K562 (cell line): ENCODE measurements at regions not wholly inside any gene's neighbourhood (a gene's known extent, or its start where the extent isn't known, plus 50 kb on each side); places are given as distances from the start of the nearest gene placed in this dataset.

Experiments used
- ATAC-seq: fragments of 200-7000 bp; cut with Tn5 transposase; 3 replicates; pipeline ENCODE4 v1.9.1; 2020; ENCODE audit warnings: moderate library complexity
- BruUV-seq: library from RNA; stranded (reverse); fragments of 400-500 nt; replicated peaks from 2 replicates; lab custom pipeline; 2021; lab: Mats Ljungman, UMichigan
- CTCF ChIA-PET: fragments of 300-600 bp; formaldehyde crosslinking; extraction: SDS; loops from one replicate; lab custom pipeline; 2021; ENCODE audit warnings: low intra/inter-chr PET ratio; lab: Yijun Ruan, JAX
- POLR2A ChIA-PET: fragments of 300-600, 350-650 bp; sonication (Branson Sonifier 250); formaldehyde crosslinking; extraction: SDS; loops from one replicate; lab custom pipeline; 2021; ENCODE audit warnings: antibody characterized with exemption, inconsistent platforms; lab: Yijun Ruan, JAX
- DNase-seq, 4 experiments: peaks; one replicate each; pipeline versions ENCODE4 v3.0.0 to v3.0.0-alpha.2; 2011 to 2018; ENCODE audit warnings: low spot score in 3 of 4, mixed read lengths in 3 of 4; ENCODE audit errors: extremely low read depth in 1 of 4
- FAIRE-seq: peaks from 2 replicates; lab custom pipeline; 2011; peaks lifted over from hg19 to GRCh38; lab: Jason Lieb, UNC
- H2AFZ ChIP-seq: 2 replicates; pipeline ENCODE4 v1.6.0; 2011; ENCODE audit warnings: low read depth, low read length, control low read depth, inconsistent platforms
- H3K27ac ChIP-seq: fragments of 200-600 bp; 3 replicates; pipeline ENCODE4 v1.8.0; 2011; ENCODE audit warnings: low read depth, mild to moderate bottlenecking, control low read depth, inconsistent platforms, low read length, moderate library complexity, mixed read lengths; ENCODE audit errors: extremely low read depth
- H3K27me3 ChIP-seq, 2 experiments: fragments of 300-600 bp in 1 of 2; 2 replicates in 1 of 2; 3 replicates in 1 of 2; pipeline versions ENCODE4 v1.6.0 to v1.8.0; 2011; ENCODE audit warnings: inconsistent platforms in 2 of 2, low read length in 2 of 2, mild to moderate bottlenecking in 1 of 2, mixed read lengths in 1 of 2, moderate library complexity in 1 of 2; ENCODE audit not compliant: control insufficient read depth in 2 of 2, insufficient read depth in 2 of 2
- H3K36me3 ChIP-seq: fragments of 300-600 bp; 3 replicates; pipeline ENCODE4 v1.8.0; 2011; ENCODE audit warnings: mild to moderate bottlenecking, low read length, inconsistent platforms; ENCODE audit not compliant: control insufficient read depth, insufficient read depth
- H3K4me1 ChIP-seq, 2 experiments: fragments of 200-600 bp in 1 of 2; replicated peaks in 1 of 2; 2 replicates in 1 of 2; 3 replicates in 1 of 2; pipeline versions ENCODE4 v1.5.1 to v1.8.0; 2011; ENCODE audit warnings: inconsistent platforms in 2 of 2, low read length in 2 of 2, mild to moderate bottlenecking in 1 of 2, mixed read lengths in 1 of 2, moderate library complexity in 1 of 2; ENCODE audit not compliant: control insufficient read depth in 2 of 2, insufficient read depth in 2 of 2
- H3K4me2 ChIP-seq: 2 replicates; pipeline ENCODE4 v1.6.1; 2011; ENCODE audit warnings: low read length, control low read depth, inconsistent platforms, mixed read lengths; ENCODE audit not compliant: insufficient read depth
- H3K4me3 ChIP-seq: fragments of 200-600 bp; sonication (generic), shearing (Covaris generic); 2 replicates; pipeline ENCODE4 v1.5.1; 2016; ENCODE audit warnings: control low read depth, inconsistent platforms
- H3K79me2 ChIP-seq: fragments of 200-600 bp; 3 replicates; pipeline ENCODE4 v1.8.0; 2011; ENCODE audit warnings: low read length, inconsistent platforms; ENCODE audit not compliant: control insufficient read depth, insufficient read depth
- H3K9ac ChIP-seq, 2 experiments: 2 replicates each; pipeline versions ENCODE4 v1.6.0 to v1.6.1; 2011; ENCODE audit warnings: low read depth in 2 of 2, low read length in 2 of 2, control low read depth in 1 of 2, inconsistent platforms in 1 of 2, mild to moderate bottlenecking in 1 of 2, mixed read lengths in 1 of 2; ENCODE audit not compliant: insufficient read depth in 1 of 2
- H3K9me1 ChIP-seq: one replicate; pipeline ENCODE4 v1.6.0; 2011; ENCODE audit warnings: inconsistent platforms, mild to moderate bottlenecking, low read length, moderate library complexity; ENCODE audit not compliant: control insufficient read depth, insufficient read depth
- H3K9me3 ChIP-seq: replicated peaks from 2 replicates; pipeline ENCODE4 v1.5.1; 2011; ENCODE audit warnings: low read depth, low read length, inconsistent platforms; ENCODE audit not compliant: control insufficient read depth, insufficient read depth
- H4K20me1 ChIP-seq: replicated peaks from 2 replicates; pipeline ENCODE4 v1.6.1; 2011; ENCODE audit warnings: low read length, inconsistent platforms, mixed read lengths; ENCODE audit not compliant: control insufficient read depth, insufficient read depth
- CAMTA2 ChIP-seq: fragments of 250-450 bp; sonication (Bioruptor Pico); conservative IDR thresholded peaks from 2 replicates; pipeline ENCODE4 v1.5.1; 2022
- CREM ChIP-seq: IDR thresholded peaks from 2 replicates; pipeline ENCODE4 v1.6.1; 2014; ENCODE audit warnings: antibody characterized with exemption, low read depth
- E2F4 ChIP-seq: sonication (generic); formaldehyde crosslinking; IDR thresholded peaks from 2 replicates; pipeline ENCODE4 v1.8.0; 2022; ENCODE audit warnings: mild to moderate bottlenecking, low read depth, missing genetic modification reagents
- ETV6 ChIP-seq, 3 experiments: fragments of 150-350 bp in 1 of 3; sonication (generic) in 1 of 3; formaldehyde crosslinking in 1 of 3; IDR thresholded peaks; 2 replicates each; pipeline versions ENCODE4 v1.6.1 to v1.8.0; 2014 to 2022; ENCODE audit warnings: borderline replicate concordance in 2 of 3, low read depth in 2 of 3, antibody characterized with exemption in 1 of 3, low read length in 1 of 3, mild to moderate bottlenecking in 1 of 3, missing genetic modification reagents in 1 of 3
- GATAD2B ChIP-seq: fragments of 450-650 bp; IDR thresholded peaks from 2 replicates; pipeline ENCODE4 v1.6.1; 2017; ENCODE audit warnings: mild to moderate bottlenecking, borderline replicate concordance
- PHF20 ChIP-seq: fragments of 450-650 bp; IDR thresholded peaks from 2 replicates; pipeline ENCODE4 v1.6.1; 2018; ENCODE audit not compliant: partially characterized antibody
- RBM39 ChIP-seq: fragments of 200-400 bp; formaldehyde crosslinking; optimal IDR thresholded peaks from 2 replicates; pipeline ENCODE3; 2018; ENCODE audit warnings: low read depth, low read length
- SMARCA4 ChIP-seq: fragments of 450-650 bp; IDR thresholded peaks from 2 replicates; pipeline ENCODE4 v1.6.1; 2016
- SRF ChIP-seq, 2 experiments: fragments of 250-450, 450-650 bp in 1 of 2; sonication (Bioruptor Pico) in 1 of 2; sonication (generic) in 1 of 2; formaldehyde crosslinking; IDR thresholded peaks; 2 replicates each; pipeline versions ENCODE4 v1.5.0 to v1.5.1; 2020 to 2022; ENCODE audit warnings: mild to moderate bottlenecking in 1 of 2, missing genetic modification reagents in 1 of 2
- STAT6 ChIP-seq: sonication (generic); formaldehyde crosslinking; IDR thresholded peaks from 2 replicates; pipeline ENCODE4 v1.8.1; 2023; ENCODE audit warnings: mild to moderate bottlenecking, missing genetic modification reagents
- ZFP30 ChIP-seq: fragments of 250-450 bp; sonication (Bioruptor Pico); IDR thresholded peaks from 2 replicates; pipeline ENCODE4 v1.8.0; 2022; ENCODE audit warnings: moderate library complexity, mild to moderate bottlenecking, inconsistent platforms, borderline replicate concordance
- ZNF263 ChIP-seq: sonication (generic); formaldehyde crosslinking; IDR thresholded peaks from 2 replicates; pipeline ENCODE4 v1.8.0; 2022; ENCODE audit warnings: mild to moderate bottlenecking, missing genetic modification reagents, borderline replicate concordance
- ZNF586 ChIP-seq: fragments of 450-650 bp; formaldehyde crosslinking; conservative IDR thresholded peaks from 2 replicates; pipeline ENCODE4 v1.4.0; 2020; ENCODE audit warnings: mild to moderate bottlenecking, moderate library complexity
- WGBS: fragments of 100-300 bp; shearing (Covaris generic); methylation state at CpG from one replicate; pipeline ENCODE4 v1.1.6; 2016; ENCODE audit warnings: low coverage, mixed read lengths; ENCODE audit not compliant: insufficient coverage; ENCODE audit errors: missing lambda C conversion rate; 5-methylcytosine and 5-hydroxymethylcytosine counted together
- in situ Hi-C: fragments of 300-500 bp; cut with MboI; formaldehyde crosslinking; loops from 4 replicates; pipeline ENCODE4 v1.15.0; 2018; ENCODE audit warnings: inconsistent platforms, mixed read lengths
- intact Hi-C: fragments of 100-400 bp; cut with micrococcal nuclease; formaldehyde crosslinking; loops from 2 replicates; pipeline ENCODE4 v1.14.2; 2022

GRCh38 chr4:176949029-176949428 is 156.3 kb upstream of the VEGFC start:
- no peak for FAIRE-seq

GRCh38 chr4:176953021-176953420 is 160.3 kb upstream of the VEGFC start:
- Histone ChIP-seq H3K4me1 (no peaks in the 10 kb centered on the region), H3K9ac (no peak overlapping the region), H2AFZ (no peak overlapping the region), H3K27me3 (no peaks in the 10 kb centered on the region), H3K9me3 (no peaks in the 10 kb centered on the region; the same call in 1 of the 2 replicates), H3K4me3 (no peak overlapping the region), H4K20me1 (no peaks in the 10 kb centered on the region), H3K9me1 (no peaks in the 10 kb centered on the region), H3K36me3 (no peaks in the 10 kb centered on the region), H3K4me2 (no peak overlapping the region), H3K79me2 (no peaks in the 10 kb centered on the region), H3K27ac (no peak overlapping the region)
- ATAC-seq (no peak), FAIRE-seq (no peak), DNase-seq (no peak)
- intact Hi-C loops (no loop called here), in situ Hi-C loops (no loop called here)
- CTCF ChIA-PET = no interaction called here
- POLR2A ChIA-PET = no interaction called here
- no TSS peak for BruUV-seq
- 0% methylated on average over 1 of the region's 1 CpG for WGBS
- TF ChIP-seq ZNF586 = no peak
- TF ChIP-seq PHF20 = no peak
- TF ChIP-seq SMARCA4 = no peak
- no peak for TF ChIP-seq ZNF263
- TF ChIP-seq ETV6 (IDR thresholded peaks at IDR 0.05; ENCODE audit: borderline replicate concordance in 1 of 2, low read depth in 2 of 2, low read length in 1 of 2) = no peak
- no peak for TF ChIP-seq ETV6 (CRISPR knock-in tag; IDR thresholded peaks at IDR 0.05; ENCODE audit: borderline replicate concordance)
- TF ChIP-seq STAT6 (CRISPR knock-in tag) = no peak
- TF ChIP-seq GATAD2B = no peak
- no peak for TF ChIP-seq E2F4
- no peak for TF ChIP-seq CAMTA2 (CRISPR knock-in tag)
- no peak for TF ChIP-seq RBM39

More at GRCh38 chr4:176949029-176949428, 156.3 kb upstream of the VEGFC start:
- Histone ChIP-seq H2AFZ (no peak overlapping the region), H3K4me1 (no peaks in the 10 kb centered on the region), H3K9me1 (no peaks in the 10 kb centered on the region), H3K9me3 (no peaks in the 10 kb centered on the region; the same call in 1 of the 2 replicates), H3K9ac (no peak overlapping the region), H3K79me2 (no peaks in the 10 kb centered on the region), H3K36me3 (no peaks in the 10 kb centered on the region), H3K4me3 (no peak overlapping the region), H3K27me3 (no peaks in the 10 kb centered on the region), H3K27ac (no peak overlapping the region), H4K20me1 (no peaks in the 10 kb centered on the region), H3K4me2 (no peak overlapping the region)
- TF ChIP-seq SRF (CRISPR knock-in tag; IDR thresholded peaks at IDR 0.05) (no peak), CREM (no peak), ZFP30 (CRISPR knock-in tag) (no peak)
- intact Hi-C loops = no loop called here
- no peak for ATAC-seq
- 3% methylated on average over 5 of the region's 5 CpGs for WGBS
- DNase-seq = no peak
- CTCF ChIA-PET = no interaction called here
- POLR2A ChIA-PET = no interaction called here
- in situ Hi-C loops = no loop called here
- no TSS peak for BruUV-seq
